Stomach (tissue), 4 donors: ENCODE measurements at regions not wholly inside any gene's neighbourhood (a gene's known extent, or its start where the extent isn't known, plus 50 kb on each side); places are given as distances from the start of the nearest gene placed in this dataset.

ENCODE experiments used
- POLR2A ChIP-seq, 4 donors: fragments of 450-650 bp; IDR thresholded peaks; one replicate each; pipeline ENCODE4 v1.6.1; 2016; ENCODE audit warnings: antibody characterized with exemption in 4 of 4, control low read depth in 2 of 4, mild to moderate bottlenecking in 1 of 4, moderate library complexity in 1 of 4
- TF ChIP-seq, protein P1 (sequence below), 7 experiments: fragments of 450-650 bp in 4 of 7; fragments of 200-600 bp in 3 of 7; sonication (generic) in 3 of 7; IDR thresholded peaks; one replicate each; pipeline ENCODE4 v1.5.1; 2016 to 2019; ENCODE audit warnings: antibody characterized with exemption in 7 of 7, control low read depth in 2 of 7, mild to moderate bottlenecking in 1 of 7

DNA sequence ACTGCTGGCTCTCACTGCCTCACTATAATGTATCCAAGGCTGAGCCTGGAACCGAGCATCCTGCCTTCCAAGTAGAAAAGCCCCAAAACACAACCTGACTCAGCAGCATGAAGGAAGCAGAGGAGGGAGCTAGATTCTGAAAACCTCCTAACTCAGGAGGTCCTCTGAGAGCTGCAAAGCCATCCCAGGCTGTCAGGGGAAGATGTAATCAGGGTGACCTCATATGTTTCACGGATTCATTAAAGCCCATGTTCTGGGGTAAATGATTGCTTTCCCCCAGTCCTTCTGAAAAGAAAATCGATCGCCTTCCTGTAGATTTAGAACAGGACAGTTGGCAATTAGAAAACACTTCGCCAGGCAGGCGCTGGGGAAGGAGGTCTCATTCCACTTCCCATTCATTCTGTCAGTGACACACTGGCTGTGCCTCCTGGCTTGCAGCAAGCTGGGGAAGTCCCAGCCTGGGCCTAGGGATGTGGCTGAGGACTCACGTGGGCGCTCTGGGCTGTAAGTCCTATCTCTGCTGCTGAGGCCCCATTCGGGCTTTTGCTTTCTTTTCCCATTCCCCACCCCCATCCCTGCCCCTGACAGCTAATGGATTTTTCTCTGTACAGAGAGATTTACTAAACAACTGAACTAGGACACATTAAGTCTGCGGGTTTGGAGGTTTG is 75.7 kb upstream of the TMEM132E start:
- TF ChIP-seq, protein P1, sequence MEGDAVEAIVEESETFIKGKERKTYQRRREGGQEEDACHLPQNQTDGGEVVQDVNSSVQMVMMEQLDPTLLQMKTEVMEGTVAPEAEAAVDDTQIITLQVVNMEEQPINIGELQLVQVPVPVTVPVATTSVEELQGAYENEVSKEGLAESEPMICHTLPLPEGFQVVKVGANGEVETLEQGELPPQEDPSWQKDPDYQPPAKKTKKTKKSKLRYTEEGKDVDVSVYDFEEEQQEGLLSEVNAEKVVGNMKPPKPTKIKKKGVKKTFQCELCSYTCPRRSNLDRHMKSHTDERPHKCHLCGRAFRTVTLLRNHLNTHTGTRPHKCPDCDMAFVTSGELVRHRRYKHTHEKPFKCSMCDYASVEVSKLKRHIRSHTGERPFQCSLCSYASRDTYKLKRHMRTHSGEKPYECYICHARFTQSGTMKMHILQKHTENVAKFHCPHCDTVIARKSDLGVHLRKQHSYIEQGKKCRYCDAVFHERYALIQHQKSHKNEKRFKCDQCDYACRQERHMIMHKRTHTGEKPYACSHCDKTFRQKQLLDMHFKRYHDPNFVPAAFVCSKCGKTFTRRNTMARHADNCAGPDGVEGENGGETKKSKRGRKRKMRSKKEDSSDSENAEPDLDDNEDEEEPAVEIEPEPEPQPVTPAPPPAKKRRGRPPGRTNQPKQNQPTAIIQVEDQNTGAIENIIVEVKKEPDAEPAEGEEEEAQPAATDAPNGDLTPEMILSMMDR (IDR thresholded peaks at IDR 0.05) = no peak
- TF ChIP-seq POLR2A (IDR thresholded peaks at IDR 0.05) = no peak
